Stimulated activated CD8-positive, alpha-beta memory T cell treated with anti-CD3 and anti-CD28 coated beads, Interleukin-15, amount 100 ng/mL, for 24 hours (primary cell): ENCODE measurements at regions not wholly inside any gene's neighbourhood (a gene's known extent, or its start where the extent isn't known, plus 50 kb on each side); places are given as distances from the start of the nearest gene placed in this dataset.
"Not testable (repeated sequence)": the region's sequence is repeated elsewhere in the genome, so short reads cannot be mapped to it uniquely, and the experiment has no call there.

Source experiments
- DNase-seq: peaks from one replicate; pipeline ENCODE4 v3.0.0-alpha.2; 2020; ENCODE audit warnings: low read depth

DNA sequence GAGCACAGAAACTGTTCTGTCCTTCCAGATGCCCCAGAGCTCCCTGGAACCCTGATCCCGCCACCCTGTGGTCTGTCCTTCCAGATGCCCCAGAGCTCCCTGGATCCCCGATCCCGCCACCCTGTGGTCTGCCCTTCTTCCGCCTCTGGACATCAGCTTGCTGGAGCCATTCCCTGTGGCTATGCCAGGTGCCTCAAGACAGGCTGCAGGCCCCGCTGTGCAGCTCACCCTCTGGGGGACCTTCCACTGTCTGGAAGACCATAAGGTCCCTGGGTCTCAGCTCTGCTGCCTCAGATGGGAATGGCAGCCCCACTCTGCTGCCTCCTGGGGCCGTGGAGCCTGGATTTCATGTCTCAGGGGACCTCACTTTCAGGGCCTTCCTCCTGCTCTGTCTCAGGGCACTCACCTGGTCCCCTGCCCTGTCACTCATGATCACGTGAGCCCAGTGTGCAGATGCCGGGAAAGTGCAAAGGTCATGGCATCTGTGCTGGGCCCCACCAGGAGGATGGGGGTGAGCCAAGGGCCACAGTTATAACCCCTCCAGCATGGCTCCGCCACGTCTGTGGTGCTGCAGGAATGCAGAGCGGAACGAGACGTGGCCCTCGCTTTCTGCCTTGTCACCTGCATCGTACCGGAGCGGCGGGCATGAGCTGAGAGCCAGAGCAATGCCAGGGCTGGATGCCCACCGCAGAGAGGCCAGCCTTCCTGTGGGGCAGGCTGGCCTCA is 1520.7 kb downstream of the BRD1 start:
- DNase-seq, result no peak

DNA sequence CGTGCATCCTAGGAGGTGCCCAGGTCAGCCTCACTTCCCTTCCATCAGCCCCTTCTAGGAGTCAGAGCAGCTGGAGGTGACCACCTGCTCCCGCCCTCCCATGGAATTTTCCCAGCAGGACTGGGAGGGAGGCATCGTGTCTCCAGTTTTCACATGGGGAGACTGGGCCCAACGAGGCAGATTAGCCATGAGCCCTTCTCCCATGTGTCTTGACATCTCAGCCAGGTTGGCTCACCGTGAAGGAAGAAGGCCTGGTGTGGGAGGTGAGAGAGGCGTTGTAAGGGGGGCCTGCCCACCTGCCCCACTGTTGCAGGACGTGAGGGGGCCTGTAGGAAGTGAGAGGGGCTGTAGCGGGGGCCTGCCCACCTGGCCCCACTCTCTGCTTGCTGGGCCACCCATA is 1521.4 kb downstream of the BRD1 start:
- DNase-seq, result no peak

DNA sequence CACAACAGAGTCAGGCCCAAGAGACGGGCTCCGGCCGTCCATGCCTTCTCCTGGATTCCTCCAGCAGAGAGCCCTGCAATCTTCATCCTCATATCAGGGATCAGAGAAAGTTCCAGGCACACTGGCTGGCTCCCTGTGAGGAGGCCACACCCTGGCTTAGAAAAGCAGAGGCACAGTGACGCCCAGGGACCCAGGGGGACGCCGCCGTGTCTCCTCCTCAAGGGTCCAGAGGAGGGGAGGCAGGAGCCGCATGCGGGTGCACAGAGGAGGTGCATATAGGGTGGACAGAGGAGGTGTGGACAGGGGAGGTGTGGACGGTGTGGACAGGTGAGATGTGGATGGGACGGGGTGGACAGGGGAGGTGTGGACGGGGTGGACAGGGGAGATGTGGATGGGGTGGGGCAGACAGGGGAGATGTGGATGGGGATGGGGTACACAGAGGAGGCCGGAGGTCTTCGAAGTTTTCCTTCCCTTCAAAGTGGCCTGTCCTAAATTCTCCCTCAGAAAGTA is 1521.9 kb downstream of the BRD1 start:
- DNase-seq, result no peak

DNA sequence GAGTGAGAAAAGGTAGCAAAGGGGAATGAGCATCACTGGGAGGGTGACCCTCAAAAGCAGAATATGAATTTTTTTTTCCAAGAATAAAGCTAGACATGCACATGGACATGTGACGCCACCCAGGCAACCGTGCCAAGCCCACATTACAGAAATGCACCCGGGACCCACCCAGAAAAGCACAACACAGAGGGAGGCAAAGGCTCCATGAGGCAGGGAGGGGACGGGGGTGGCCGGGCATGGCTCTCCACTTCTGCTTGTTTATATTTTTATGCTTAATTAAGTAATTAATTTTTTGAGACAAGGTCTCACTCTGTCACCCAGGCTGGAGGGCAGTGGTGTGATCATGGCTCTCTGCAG is 1524.3 kb downstream of the BRD1 start:
- DNase-seq, result no peak

DNA sequence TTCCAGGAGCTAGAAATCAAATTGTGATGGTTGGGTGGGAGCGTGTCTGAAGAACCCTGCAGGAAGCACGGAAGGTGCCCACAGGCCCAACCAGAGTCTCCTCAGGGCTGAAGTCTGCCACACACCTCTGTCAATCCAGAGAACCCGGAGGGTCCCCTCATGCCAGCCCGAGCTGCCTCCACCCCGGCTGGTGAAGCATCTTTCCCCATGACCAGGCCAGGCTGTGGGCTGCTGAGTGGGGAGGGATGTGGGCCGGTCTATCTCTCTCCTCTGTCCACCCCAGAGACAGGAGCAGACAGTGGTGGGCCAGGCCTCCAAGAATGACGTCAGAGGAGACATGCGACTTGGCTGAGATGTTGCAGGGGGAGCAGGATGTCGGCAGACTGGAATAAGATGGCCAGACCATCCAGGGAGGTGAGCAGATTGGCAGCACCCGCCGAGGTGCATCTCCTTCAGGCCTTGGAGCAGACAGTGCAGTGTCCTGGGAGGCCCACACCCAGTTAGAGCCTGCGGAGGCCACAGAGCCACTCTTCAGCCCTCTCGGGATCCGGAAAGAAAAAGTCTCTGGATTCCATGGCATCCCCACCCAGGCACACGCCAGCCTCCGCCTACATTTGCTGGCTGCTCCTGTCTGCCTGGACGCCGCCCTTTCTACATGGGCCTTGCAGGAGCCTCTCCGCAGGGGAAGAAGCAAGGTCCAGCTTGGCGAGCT is 1524.9 kb downstream of the BRD1 start:
- no peak for DNase-seq

DNA sequence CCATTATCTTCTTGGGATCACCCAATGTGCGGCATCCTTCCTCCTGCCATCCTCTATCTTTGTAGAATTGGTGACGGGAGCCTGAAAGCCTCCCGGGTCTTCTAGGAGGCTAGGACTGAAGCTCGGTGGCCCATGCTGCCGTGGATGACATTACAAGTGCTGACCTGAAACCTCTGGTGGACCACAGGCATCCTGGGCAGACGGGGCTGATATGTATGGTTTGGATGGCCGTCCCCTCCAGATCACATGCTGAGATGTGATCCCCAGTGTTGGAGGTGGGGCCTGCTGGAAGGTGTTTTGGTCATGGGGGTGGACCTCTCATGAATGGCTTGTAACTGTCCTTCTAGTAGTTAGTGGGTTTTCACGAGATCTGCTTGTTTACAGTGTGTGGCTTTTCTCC is 1525.8 kb downstream of the BRD1 start:
- DNase-seq, result no peak

DNA sequence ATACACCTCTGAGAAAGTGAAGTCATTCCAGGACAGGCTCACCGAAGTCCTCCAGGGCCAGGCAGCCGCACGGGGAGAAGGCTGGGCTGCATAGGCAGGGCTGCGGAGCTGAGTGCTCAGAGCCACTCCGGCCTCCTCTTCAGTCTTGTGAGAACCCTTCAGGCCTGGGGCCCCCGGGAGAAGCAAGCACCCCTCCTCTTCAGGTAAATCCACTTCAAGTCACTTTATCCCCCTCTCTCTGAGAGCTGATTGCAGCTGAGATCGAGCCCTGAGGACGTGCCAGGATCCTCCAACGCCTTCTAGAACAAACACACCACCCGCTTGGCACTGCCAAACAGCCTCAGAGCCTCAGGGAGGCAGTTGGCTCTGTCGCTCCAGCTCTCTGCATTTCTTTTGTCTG is 1526.3 kb downstream of the BRD1 start:
- no peak for DNase-seq

DNA sequence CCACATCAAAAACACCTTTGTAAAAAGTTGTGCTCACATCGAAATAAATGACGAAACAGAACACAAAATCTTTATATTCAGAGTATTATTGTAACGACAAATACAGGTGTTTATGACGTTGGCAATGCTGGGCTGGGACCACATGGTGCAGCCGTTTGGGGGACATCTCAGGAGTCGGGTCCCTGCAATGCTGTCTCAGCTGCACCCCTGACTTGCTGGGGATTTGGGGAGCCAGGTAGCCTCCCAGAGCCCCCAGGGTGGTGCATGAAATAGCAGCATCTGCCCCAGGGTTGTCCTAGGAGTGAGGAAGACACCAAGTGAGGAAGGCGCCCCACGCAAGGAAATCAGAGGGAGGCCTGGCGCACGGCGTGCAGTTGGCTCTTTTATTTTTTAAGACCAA is 1526.8 kb downstream of the BRD1 start:
- DNase-seq, result no peak

DNA sequence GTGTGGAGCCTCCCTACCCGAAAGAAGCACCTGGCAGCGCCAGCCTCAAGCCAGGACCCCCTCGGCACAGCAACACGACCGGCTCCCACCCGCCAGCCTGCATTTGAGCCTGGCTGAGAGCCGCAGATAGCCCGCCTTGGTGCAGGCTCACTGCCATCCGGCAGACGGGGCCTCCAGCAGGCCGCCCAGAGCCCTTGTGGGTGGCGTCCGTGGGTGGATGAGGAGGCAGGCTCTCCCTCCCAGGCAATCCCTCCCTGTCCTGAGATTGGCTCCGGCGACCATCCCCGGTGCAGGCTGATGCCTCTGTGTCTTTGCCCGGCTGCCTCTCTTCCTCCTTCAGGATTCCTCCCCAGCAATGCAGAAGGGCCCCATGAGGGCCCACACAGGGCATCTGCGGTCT is 1527.9 kb downstream of the BRD1 start:
- DNase-seq, result no peak

DNA sequence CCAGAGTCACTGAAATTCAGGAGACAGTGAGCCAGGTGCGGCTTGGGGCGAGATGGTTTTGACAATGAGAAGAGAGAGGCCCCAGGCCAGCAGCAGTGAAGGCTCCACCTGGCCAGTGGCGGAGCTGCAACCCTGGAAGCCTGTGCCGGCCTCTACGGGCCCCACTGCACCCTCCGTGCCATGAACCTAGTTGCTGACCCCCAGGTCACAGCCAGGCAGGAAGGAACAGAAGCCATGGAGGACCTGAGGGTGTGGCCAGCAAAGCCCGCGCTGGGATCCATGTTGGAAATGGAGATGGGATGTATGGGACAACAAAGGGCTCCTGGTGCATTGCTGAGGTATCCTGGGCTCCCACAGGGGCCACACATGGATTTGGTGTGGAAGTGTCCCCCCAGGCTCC is 1528.5 kb downstream of the BRD1 start:
- no peak for DNase-seq

DNA sequence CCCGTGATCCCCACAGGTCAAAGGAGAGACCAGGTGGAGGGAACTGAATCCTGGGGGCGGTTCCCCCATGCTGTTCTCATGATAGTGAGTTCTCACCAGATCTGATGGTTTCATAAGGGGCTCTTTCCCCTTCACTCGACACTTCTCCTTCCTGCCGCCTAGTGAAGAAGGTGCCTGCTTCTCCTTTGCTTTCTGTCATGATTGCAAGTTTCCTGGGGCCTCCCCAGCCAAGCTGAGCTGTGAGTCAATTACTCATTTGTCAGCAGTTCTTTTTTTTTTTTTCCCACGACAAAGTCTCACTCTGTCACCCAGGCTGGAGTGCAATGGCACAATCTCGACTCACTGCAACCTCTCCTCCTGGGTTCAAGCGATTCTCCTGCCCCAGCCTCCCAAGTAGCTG is 1530.4 kb downstream of the BRD1 start:
- DNase-seq, result no peak

DNA sequence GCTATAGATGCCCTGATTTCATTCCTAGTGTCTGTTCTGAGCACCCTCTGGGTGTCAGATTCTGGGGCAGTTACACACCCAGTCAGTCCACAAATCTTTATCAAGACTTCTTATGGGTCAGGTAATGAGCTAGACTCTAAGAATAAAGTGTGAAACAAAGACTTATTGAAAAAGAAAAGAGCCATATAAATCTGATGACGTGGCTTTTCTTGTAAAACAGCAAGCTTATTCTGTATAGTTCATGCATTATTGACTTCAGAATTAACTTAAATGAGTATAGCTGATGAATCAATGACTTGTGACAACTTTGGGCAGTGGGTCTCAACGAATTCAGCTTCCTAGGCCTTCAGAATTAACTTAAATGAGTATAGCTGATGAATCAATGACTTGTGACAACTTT is 1527.5 kb downstream of the TBC1D22A start:
- not testable (repeated sequence) for DNase-seq

DNA sequence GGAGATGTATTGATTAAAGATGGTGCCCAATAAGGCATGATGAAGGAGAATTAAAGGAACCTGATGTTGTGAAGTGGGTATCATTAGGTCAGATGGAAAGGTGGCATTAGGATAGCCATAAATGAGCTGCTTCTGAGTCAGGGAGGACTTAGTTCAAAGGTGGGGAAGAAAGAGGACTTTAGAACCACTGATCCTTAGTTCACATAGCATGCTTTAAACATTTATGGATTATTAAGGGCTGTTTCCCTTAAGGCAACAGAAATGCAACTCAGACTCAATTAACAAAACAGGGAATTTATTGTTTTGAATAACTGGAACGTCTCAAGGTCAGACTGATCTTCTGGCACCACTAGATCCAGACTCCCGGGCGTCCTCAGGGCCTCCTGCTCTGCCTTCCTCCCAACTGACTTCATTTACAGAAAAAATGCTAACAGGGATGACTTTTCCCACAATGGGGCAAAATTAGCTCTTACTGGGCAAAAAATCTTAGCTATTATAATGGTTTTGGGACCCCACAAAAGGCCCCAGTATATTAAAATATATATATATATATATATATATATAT is 1526.0 kb downstream of the TBC1D22A start:
- no peak for DNase-seq

DNA sequence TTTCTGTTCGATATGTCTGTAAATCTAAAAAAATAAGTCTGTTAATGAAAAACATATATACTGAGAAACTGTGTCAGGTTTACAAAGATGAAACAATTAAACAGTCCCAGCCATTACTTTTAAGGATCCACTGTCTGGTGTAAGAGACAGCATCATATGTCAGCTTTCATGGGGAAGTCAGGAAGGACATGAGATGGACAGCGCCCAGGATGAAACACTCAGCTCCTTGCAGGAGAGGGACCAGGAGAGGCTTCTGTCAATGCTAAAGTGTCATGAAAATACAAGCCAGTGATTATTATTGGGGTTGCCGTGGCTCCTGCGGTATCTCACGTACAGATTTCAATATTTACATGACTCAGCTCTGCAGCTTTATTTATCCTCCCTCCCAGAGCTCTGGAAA is 1524.6 kb downstream of the TBC1D22A start:
- DNase-seq, result no peak

DNA sequence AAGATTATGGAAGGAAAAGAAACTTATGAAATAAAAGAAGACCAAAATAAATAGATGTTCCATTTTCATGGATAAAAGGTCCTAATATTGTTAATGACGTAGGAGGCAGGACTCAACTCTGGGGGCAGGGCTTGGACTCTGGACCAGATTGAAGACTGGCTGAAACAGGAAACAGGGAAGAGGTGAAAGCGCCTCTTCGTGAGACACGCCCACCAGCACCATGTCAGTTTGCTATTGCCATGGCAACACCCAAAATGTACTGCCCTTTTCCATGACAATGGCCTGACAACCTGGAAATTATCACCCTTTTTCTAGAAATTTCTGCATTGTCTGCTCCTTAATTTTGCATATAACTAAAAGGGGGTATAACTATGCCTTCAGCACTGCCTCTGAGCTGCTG is 1522.2 kb downstream of the TBC1D22A start:
- DNase-seq, result no peak

DNA sequence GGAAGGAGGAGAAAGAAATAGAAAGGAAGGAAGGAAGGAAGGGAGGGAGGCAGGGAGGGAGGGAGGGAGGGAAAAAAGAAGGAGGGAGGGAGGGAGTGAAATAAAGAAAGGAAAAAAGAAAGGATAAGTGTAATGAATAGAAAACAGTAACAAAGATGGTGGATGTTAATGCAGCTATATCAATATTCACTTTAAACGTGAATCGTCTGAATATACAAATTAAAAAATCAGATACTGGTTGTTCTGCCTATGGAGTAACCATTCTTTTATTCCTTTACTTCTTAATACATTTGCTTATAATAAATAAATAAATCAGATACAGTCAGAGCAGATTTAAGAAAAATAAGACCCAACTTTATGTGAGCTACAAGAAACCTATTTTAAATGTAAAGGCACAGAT is 1520.4 kb downstream of the TBC1D22A start:
- no peak for DNase-seq

DNA sequence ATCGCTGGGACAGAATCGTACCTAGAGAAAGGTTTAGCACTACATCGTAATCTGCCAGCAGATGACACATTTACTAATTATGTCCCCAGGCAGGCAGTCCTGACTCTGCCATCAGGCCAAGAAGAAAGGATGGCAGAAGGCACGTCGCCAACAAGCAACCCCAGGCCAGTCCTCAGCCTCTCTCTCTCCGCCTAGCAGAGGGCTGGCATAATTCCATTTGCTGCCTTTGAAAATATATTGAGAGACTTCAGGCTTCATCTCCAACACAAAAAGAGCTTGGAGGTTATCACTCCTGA is 1517.0 kb downstream of the TBC1D22A start:
- DNase-seq, result no peak

DNA sequence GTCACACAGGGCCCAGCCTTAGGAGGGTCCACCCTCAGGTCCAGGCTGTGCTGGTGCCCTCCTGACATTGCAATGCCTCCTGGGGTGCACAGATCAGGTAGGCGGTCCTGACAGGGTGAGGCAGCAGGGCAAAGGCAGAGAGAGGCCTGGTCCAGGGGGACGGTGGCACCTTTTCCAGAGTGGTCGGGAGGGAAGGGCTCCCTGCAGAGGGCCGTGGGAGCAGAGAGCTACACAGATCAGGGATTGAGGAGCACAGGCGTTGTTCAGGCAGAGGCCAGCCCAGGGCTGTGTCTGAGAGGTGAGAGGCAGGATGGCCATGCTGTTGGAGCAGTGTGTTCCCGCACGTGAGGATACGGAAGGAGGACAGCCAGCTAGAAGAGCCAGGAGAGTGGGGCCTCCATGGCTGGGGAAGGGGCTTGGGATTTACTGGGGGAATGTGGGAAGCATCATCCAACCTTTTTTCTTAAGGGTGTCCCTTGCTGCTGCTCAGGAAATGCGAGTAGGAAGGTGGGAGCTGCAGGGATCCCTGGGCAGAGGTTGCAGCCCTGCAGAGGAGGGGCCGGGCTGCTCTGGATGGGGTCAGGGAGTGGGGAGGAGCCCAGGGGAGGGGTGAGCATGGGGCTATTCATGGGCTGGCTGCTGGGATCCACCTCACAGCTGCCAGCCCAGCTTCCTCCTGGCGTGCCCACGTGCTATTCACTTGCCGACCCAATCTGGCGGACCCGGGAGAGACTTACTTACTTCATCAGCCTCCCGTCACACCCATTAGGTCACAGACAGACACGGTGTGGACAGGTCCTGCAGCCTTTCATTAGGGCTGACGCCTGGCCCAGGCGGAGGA is 1516.4 kb downstream of the TBC1D22A start:
- DNase-seq, result no peak

DNA sequence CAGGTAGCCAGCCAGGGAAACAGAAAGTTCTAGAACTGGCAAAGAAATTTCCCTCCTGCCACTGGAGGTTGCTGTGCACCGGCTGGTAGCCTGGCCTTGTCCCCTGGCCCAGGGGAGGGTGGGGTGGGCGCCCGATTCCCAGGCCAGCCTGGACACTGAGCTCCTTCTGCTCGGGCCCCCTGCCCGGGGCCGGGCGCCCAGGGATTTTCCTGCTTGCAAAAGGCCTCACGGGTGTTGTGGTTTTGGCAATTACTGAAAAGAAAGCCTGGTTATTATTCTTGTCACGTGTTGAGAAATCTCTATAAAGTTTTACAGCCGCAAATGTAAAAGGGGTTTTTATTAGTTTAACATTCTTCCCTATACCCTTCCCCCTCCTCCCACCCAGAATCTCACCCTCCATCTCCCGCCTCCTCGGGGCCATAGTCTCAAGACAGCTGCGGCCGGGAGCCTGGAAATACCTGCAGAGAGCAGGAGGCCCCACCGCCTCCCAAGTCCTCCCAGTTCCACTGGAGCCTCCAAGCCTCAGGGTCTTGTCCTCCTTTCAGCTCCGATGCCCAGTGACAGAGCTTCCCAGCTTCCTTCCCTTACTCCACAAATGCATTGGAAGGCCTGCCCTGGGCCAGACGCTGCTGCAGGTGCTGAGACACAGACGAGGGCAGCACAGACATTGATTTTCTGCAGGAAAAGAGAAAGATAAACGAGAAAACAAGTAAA is 1515.6 kb downstream of the TBC1D22A start:
- no peak for DNase-seq

DNA sequence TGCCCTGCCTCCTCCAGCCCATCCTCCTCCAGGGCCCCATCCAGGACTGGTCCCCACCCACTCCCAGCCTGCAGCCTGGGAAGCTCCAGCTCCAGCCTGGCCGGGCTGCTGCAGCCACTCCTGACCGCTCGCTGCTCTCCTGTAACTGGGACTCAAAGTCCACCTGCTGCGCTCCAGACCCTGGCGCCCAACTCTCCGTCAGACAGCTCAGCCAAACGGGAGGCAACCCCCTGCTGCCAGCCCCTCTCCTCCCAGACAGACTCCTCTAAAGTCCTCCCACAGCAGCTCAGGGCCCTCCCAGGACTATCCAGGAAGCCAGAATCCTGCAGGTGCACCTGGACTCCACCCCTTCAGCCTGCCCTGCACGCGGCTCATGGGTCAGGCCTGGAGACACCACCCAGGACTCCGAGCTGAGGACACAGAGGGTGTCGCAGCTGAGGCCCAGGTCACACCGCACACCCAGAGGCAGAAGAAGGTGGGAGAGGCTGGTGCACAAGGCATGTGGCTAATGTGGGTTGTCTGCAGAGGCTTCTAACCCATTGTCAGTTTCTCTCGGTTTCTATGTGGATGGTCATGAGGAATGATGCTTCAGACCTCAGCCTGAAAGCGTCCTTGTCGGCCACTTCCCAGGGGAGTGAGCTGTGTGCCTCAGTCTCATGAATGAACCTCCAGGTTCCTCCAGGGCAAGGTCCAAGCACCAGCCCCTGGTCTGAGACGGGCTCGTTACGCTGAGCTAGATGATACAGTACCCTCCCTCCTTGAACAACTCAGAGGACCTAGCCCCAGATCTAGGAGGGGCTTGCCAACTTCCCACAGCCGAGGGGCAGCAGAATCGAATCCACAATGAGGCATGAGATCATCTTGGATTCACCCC is 1514.8 kb downstream of the TBC1D22A start:
- no peak for DNase-seq

DNA sequence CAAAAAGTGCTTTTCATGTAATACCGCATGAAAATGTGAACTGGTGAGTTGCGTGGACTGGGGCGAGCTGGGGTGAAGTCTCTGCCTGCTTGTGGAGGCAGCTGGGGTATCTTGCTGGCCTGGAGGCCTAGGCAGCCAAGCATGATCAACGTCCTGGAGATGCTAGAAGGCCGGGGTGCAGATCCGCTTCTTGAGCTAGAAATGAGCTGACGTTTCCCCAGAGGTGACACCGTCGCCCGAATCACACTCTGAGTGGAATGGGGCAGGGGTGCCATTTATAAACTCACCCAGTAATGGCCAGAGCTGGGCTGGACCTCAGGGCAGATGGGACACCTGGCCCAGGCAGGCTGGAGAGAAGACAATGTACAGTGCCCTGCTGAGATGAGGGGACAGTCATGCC is 1513.0 kb downstream of the TBC1D22A start:
- DNase-seq, result no peak
